PC-3 (cell line): ENCODE measurements at regions not wholly inside any gene's neighbourhood (a gene's known extent, or its start where the extent isn't known, plus 50 kb on each side); places are given as distances from the start of the nearest gene placed in this dataset.

ENCODE experiments used
- ATAC-seq: fragments of 200-7000 bp; cut with Tn5 transposase; 2 replicates; pipeline ENCODE4 v1.9.1; 2020; ENCODE audit warnings: mild to moderate bottlenecking, moderate library complexity
- BruUV-seq: library from RNA; stranded (reverse); fragments of 400-500 nt; replicated peaks from 2 replicates; lab custom pipeline; 2021; lab: Mats Ljungman, UMichigan
- CTCF ChIA-PET: fragments of 300-600 bp; sonication (Branson Sonifier 250); formaldehyde crosslinking; loops from one replicate; lab custom pipeline; 2022; ENCODE audit warnings: antibody characterized with exemption; lab: Charles Lee
- POLR2A ChIA-PET: fragments of 300-600 bp; sonication (Branson Sonifier 250); formaldehyde crosslinking; loops from one replicate; lab custom pipeline; 2022; ENCODE audit warnings: antibody characterized with exemption; ENCODE audit not compliant: unreplicated experiment; lab: Charles Lee
- DNase-seq: peaks from one replicate; pipeline ENCODE4 v3.0.0-alpha.2; 2015
- H2AFZ ChIP-seq: fragments of 300-600 bp; sonication (generic); 2 replicates; pipeline ENCODE4 v1.6.0; 2016; ENCODE audit warnings: antibody characterized with exemption, low read length
- H3F3A ChIP-seq: fragments of 300-600 bp; sonication (generic); one replicate; pipeline ENCODE4 v1.6.0; 2017; ENCODE audit warnings: antibody characterized with exemption, low read length, control low read depth, mild to moderate bottlenecking; ENCODE audit not compliant: unreplicated experiment
- H3K27ac ChIP-seq: fragments of 300-600 bp; sonication (generic); 2 replicates; pipeline ENCODE4 v1.5.1; 2016; ENCODE audit warnings: mild to moderate bottlenecking, low read length
- H3K27me3 ChIP-seq: fragments of 300-600 bp; sonication (generic); 2 replicates; pipeline ENCODE4 v1.6.1; 2016; ENCODE audit warnings: low read length, mixed read lengths
- H3K36me3 ChIP-seq: fragments of 300-600 bp; sonication (generic); 2 replicates; pipeline ENCODE4 v1.6.1; 2016; ENCODE audit warnings: low read depth, mixed run types, low read length, mixed read lengths
- H3K4me1 ChIP-seq: fragments of 300-600 bp; sonication (generic); 2 replicates; pipeline ENCODE4 v1.5.1; 2016; ENCODE audit warnings: low read length; ENCODE audit not compliant: insufficient read depth
- H3K4me2 ChIP-seq: fragments of 300-600 bp; sonication (generic); 2 replicates; pipeline ENCODE4 v1.6.0; 2016; ENCODE audit warnings: low read length
- H3K4me3 ChIP-seq: fragments of 300-600 bp; sonication (generic); 2 replicates; pipeline ENCODE4 v1.5.1; 2016; ENCODE audit warnings: mild to moderate bottlenecking, low read length, mixed read lengths
- H3K79me2 ChIP-seq: fragments of 300-600 bp; sonication (generic); 2 replicates; pipeline ENCODE4 v1.6.1; 2017; ENCODE audit warnings: low read length, mixed read lengths
- H3K9ac ChIP-seq: fragments of 300-600 bp; sonication (generic); 2 replicates; pipeline ENCODE4 v1.6.0; 2016; ENCODE audit warnings: mild to moderate bottlenecking, low read length
- H3K9me2 ChIP-seq: fragments of 300-600 bp; sonication (generic); replicated peaks from 2 replicates; pipeline ENCODE4 v1.6.1; 2016; ENCODE audit warnings: mixed run types, low read length, mixed read lengths
- H3K9me3 ChIP-seq: fragments of 300-600 bp; sonication (generic); 2 replicates; pipeline ENCODE4 v1.6.1; 2016; ENCODE audit warnings: low read length, mixed read lengths
- H4K20me1 ChIP-seq: fragments of 300-600 bp; sonication (generic); 2 replicates; pipeline ENCODE4 v1.6.1; 2016; ENCODE audit warnings: low read length, mixed read lengths
- EZH2 ChIP-seq: fragments of 300-600 bp; sonication (generic); IDR thresholded peaks from one replicate; pipeline ENCODE4 v1.6.1; 2017; ENCODE audit warnings: antibody characterized with exemption, mild to moderate bottlenecking, low read length; ENCODE audit not compliant: unreplicated experiment
- EZH2phosphoT487 ChIP-seq: fragments of 300-600 bp; sonication (generic); IDR thresholded peaks from 2 replicates; pipeline ENCODE4 v1.6.1; 2018; ENCODE audit warnings: mild to moderate bottlenecking, antibody characterized with exemption, low read length, borderline replicate concordance
- intact Hi-C: fragments of 100-400 bp; cut with micrococcal nuclease; formaldehyde crosslinking; loops from 2 replicates; pipeline ENCODE4 v1.9.0; 2023
- TF ChIP-seq, protein P1 (sequence below): fragments of 300-600 bp; sonication (generic); conservative IDR thresholded peaks from 2 replicates; pipeline ENCODE4 v1.5.1; 2017; ENCODE audit warnings: antibody characterized with exemption, low read depth, mild to moderate bottlenecking, low read length

GRCh38 chr9:24095246-24095645 lies 269.2 kb upstream of the ELAVL2 start:
- Histone ChIP-seq H3F3A (no peaks in the 10 kb centered on the region), H3K79me2 (no peaks in the 10 kb centered on the region), H3K9me2 (no peaks in the 10 kb centered on the region), H4K20me1 (no peaks in the 10 kb centered on the region), H3K4me3 (no peak overlapping the region), H2AFZ (no peak overlapping the region), H3K9me3 (no peaks in the 10 kb centered on the region), H3K4me2 (no peak overlapping the region), H3K9ac (no peak overlapping the region), H3K36me3 (no peaks in the 10 kb centered on the region), H3K4me1 (no peaks in the 10 kb centered on the region), H3K27me3 (no peaks in the 10 kb centered on the region), H3K27ac (no peak overlapping the region)
- BruUV-seq: no TSS peak
- intact Hi-C loops: no loop called here
- TF ChIP-seq EZH2: no peak
- CTCF ChIA-PET: no interaction called here
- ATAC-seq: no peak
- POLR2A ChIA-PET: no interaction called here
- DNase-seq: no peak

DNA sequence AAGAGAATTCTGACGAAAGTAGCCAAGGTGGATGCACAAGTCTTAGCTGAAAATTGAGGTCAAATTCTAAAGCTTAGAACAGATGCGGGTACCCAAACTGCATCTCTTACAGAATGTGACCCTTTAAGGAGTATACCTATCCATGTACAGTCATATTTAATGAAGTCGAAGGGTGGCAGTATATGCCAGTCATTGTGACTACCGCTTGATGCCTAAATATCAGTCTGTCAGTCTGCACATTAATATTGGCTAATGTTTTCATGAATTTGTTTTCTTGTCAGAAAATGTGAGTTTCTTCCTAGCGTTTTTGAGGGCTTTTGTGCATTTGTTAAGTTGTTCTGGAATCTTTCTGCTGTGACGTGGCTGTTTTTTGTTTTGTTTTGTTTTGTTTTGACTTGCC lies 264.5 kb upstream of the ELAVL2 start:
- Histone ChIP-seq H3K9me2 (no peaks in the 10 kb centered on the region), H3K9me3 (no peaks in the 10 kb centered on the region), H3F3A (no peaks in the 10 kb centered on the region), H3K4me1 (no peaks in the 10 kb centered on the region), H3K27me3 (no peaks in the 10 kb centered on the region), H2AFZ (no peak overlapping the region), H3K4me2 (no peak overlapping the region), H3K79me2 (no peaks in the 10 kb centered on the region), H3K9ac (no peak overlapping the region), H3K27ac (no peak overlapping the region), H3K4me3 (no peak overlapping the region), H4K20me1 (no peaks in the 10 kb centered on the region), H3K36me3 (no peaks in the 10 kb centered on the region)
- CTCF ChIA-PET: no interaction called here
- POLR2A ChIA-PET: no interaction called here
- intact Hi-C loops: loop anchor here (2.0 kb wide), 1 partner anchor 156 kb away; no protein-coding TSS in a partner anchor
- peak; percentile 76 for ATAC-seq
- BruUV-seq: no TSS peak
- DNase-seq: peak; percentile 41
- TF ChIP-seq EZH2: no peak
- TF ChIP-seq, protein P1, sequence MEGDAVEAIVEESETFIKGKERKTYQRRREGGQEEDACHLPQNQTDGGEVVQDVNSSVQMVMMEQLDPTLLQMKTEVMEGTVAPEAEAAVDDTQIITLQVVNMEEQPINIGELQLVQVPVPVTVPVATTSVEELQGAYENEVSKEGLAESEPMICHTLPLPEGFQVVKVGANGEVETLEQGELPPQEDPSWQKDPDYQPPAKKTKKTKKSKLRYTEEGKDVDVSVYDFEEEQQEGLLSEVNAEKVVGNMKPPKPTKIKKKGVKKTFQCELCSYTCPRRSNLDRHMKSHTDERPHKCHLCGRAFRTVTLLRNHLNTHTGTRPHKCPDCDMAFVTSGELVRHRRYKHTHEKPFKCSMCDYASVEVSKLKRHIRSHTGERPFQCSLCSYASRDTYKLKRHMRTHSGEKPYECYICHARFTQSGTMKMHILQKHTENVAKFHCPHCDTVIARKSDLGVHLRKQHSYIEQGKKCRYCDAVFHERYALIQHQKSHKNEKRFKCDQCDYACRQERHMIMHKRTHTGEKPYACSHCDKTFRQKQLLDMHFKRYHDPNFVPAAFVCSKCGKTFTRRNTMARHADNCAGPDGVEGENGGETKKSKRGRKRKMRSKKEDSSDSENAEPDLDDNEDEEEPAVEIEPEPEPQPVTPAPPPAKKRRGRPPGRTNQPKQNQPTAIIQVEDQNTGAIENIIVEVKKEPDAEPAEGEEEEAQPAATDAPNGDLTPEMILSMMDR: peak; percentile 46; the same call in 1 of the 2 replicates

DNA sequence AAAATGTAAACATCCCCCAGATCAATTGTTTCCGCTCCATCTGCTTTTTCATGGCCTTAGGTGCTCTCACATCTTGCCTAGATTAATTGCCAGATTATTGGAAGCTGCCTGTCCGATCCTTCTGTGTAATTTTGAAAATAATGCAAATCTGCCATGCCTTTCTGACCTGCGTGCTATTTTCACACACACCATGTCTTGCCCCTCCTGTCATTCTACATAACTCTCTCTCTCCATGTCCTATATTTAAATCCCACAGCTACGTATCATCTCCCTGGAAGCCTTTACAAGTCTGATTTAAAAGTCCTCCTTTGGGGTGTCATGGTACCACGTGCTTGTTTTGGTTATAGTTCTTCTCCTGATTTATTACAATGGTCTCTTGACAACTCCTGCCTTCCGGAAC lies 247.6 kb upstream of the ELAVL2 start:
- H3K4me3 ChIP-seq: no peak overlapping the region
- TF ChIP-seq EZH2 (no peak), EZH2phosphoT487 (no peak)
- TF ChIP-seq, protein P1: no peak
- H2AFZ ChIP-seq: no peak overlapping the region
- BruUV-seq: no TSS peak
- no peaks in the 10 kb centered on the region for H3K36me3 ChIP-seq
- POLR2A ChIA-PET: no interaction called here
- no peaks in the 10 kb centered on the region for H4K20me1 ChIP-seq
- H3K4me1 ChIP-seq: no peaks in the 10 kb centered on the region
- no peak overlapping the region for H3K27ac ChIP-seq
- ATAC-seq (no peak), DNase-seq (no peak)
- H3K9me3 ChIP-seq: no peaks in the 10 kb centered on the region
- no peaks in the 10 kb centered on the region for H3K79me2 ChIP-seq
- no peaks in the 10 kb centered on the region for H3K27me3 ChIP-seq
- intact Hi-C loops: no loop called here
- no peaks in the 10 kb centered on the region for H3K9me2 ChIP-seq
- no peaks in the 10 kb centered on the region for H3F3A ChIP-seq
- H3K4me2 ChIP-seq: no peak overlapping the region
- no peak overlapping the region for H3K9ac ChIP-seq
- CTCF ChIA-PET: no interaction called here
